ENCODE measurements at regions not wholly inside any gene's neighbourhood (a gene's known extent, or its start where the extent isn't known, plus 50 kb on each side); places are given as distances from the start of the nearest gene placed in this dataset.

DNA sequence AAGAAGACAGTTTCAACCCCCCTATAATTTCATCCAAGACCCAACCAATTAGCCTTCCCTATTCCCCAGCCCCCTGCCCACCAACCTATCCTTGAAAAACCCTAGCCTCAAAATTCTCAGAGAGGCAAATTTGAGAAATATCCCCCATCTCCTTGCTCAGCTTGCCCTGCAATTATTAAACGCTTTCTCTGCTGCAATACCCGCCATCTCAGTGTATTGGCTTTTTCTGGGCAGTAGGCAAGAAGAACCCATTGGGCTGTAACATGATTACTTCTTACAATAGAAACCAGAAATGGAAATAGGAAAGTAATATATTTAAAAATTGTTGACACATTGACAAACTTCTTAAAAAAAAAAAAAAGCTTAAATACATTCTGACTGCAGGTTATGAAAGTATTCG lies 140.6 kb upstream of the CCDC150 start:
- 83 to 89% (median 87%) methylated on average over 3 of the region's 3 CpGs for WGBS, 4 donors
- TF ChIP-seq POLR2A (IDR thresholded peaks at IDR 0.05), result no peak
- no peak for TF ChIP-seq CTCF (IDR thresholded peaks at IDR 0.05)
- H3K4me1 ChIP-seq, result no peaks in the 10 kb centered on the region
- H3K9me3 ChIP-seq, result peaks cover 0 to 30% (median 5%) of the 10 kb centered on the region in 12 donors
- H3K36me3 ChIP-seq, result no peaks in the 10 kb centered on the region
- no peak overlapping the region for H3K4me3 ChIP-seq
- no peak overlapping the region for H3K27ac ChIP-seq
- DNase-seq (no peak), ATAC-seq (no peak)
- intact Hi-C loops (cut with DNase I), result no loop called here
- no peaks in the 10 kb centered on the region for H3K27me3 ChIP-seq

DNA sequence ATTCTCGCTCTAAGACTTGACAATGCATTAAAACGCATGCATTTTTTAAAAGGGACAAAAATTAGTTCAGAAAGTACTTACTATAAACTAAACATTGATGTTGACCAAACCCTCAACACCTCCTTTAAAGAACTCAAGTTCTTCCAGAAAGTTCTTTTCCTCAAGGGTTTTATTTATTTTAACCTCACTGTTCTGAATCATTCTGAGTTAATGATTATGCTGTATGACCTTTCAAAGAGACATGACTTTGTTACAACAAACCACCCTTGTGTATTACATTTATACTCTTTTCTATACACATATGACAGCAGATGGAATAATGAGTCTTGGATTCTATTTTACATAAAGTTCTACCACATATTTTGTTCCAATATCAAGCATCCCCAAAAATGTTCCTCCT lies 139.8 kb upstream of the CCDC150 start:
- Histone ChIP-seq H3K4me3 (no peak overlapping the region), H3K27ac (no peak overlapping the region), H3K36me3 (no peaks in the 10 kb centered on the region), H3K4me1 (peaks cover 0 to 5% (median 0%) of the 10 kb centered on the region in 12 donors), H3K27me3 (no peaks in the 10 kb centered on the region), H3K9me3 (peaks cover 0 to 25% (median 5%) of the 10 kb centered on the region in 12 donors)
- no peak for ATAC-seq
- DNase-seq, result no peak
- intact Hi-C loops (cut with DNase I), result no loop called here
- 94 to 100% (median 98%) methylated on average over 2 of the region's 2 CpGs for WGBS, 4 donors
- no peak for TF ChIP-seq CTCF (IDR thresholded peaks at IDR 0.05)

DNA sequence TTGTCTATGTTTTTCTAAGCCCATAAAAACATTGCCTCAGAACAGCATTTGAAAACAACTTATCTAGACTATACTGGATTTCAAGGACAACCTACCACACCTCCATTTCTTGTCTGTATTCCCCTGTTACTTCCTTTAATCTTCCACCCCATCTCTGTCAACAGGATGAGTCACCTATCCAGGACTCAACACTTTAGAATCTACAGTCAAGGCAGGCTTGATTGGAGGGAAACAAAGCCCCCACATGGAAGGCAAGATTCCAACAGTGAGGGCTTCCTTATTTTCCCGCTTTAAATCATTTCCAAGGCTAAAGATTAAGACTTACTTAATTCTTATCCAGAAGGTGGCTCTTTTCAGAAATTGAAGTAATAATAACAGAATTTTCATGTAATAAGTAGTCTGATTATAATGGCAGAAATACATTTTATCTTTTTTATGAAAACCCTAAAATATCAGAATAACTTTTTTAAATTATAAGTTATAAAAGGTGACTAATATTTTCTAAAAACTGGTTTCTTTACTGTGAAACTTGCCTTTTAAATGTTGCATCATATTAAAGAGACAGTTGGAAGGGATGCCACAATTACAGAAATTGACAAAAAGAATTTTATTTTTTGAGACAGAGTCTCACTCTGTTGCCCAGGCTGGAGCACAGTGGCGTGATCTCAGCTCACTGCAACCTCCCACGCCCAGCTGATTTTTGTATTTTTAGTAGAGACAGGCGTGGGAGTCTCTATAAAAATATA lies 138.7 kb upstream of the CCDC150 start:
- TF ChIP-seq POLR2A (IDR thresholded peaks at IDR 0.05) (no peak), CTCF (IDR thresholded peaks at IDR 0.05) (no peak)

DNA sequence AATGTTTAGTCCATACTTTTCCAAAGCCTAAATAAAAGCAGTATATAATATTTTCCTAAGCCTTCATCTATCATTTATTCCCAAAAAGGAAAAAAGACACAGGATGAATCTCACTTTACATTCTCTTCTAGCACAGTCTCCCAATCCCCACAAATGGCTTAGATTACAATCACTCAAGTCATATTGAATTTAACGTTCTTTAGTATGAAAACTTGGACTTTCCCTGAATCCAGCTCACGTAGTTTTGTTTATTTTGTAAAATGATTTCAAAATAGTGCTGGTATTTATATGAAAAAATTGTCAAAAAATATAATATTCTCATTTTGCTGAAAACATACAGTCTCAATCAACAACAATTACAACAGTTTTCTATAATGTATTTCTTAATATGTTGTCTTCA lies 137.7 kb upstream of the CCDC150 start:
- no peak overlapping the region for H3K4me3 ChIP-seq
- DNase-seq, result no peak
- H3K9me3 ChIP-seq, result peaks cover 0 to 25% (median 5%) of the 10 kb centered on the region in 12 donors
- 82 to 93% (median 89%) methylated on average over 2 of the region's 2 CpGs for WGBS, 4 donors
- TF ChIP-seq POLR2A (IDR thresholded peaks at IDR 0.05) (no peak), CTCF (IDR thresholded peaks at IDR 0.05) (no peak)
- no peaks in the 10 kb centered on the region for H3K27me3 ChIP-seq
- intact Hi-C loops (cut with DNase I), result no loop called here
- ATAC-seq, result no peak
- H3K36me3 ChIP-seq, result no peaks in the 10 kb centered on the region
- peaks cover 0 to 12% (median 0%) of the 10 kb centered on the region in 12 donors for H3K4me1 ChIP-seq
- no peak overlapping the region for H3K27ac ChIP-seq

More for the DNA sequence above, 138.7 kb upstream of the CCDC150 start:
- intact Hi-C loops (cut with DNase I), result no loop called here
- DNase-seq (no peak), ATAC-seq (no peak)
- Histone ChIP-seq H3K4me3 (no peak overlapping the region), H3K36me3 (no peaks in the 10 kb centered on the region), H3K27me3 (no peaks in the 10 kb centered on the region), H3K9me3 (peaks cover 0 to 25% (median 5%) of the 10 kb centered on the region in 12 donors), H3K27ac (no peak overlapping the region), H3K4me1 (peaks cover 0 to 12% (median 0%) of the 10 kb centered on the region in 12 donors)
- WGBS, 4 donors, result 77 to 89% (median 86%) methylated on average over 4 of the region's 4 CpGs
